A549 (cell line): ENCODE measurements at regions not wholly inside any gene's neighbourhood (a gene's known extent, or its start where the extent isn't known, plus 50 kb on each side); places are given as distances from the start of the nearest gene placed in this dataset.

Experiments
- ATAC-seq, 2 experiments: fragments of 200-7000 bp in 1 of 2; fragments of >200 bp in 1 of 2; cut with Nextera tagmentation in 1 of 2; cut with Tn5 transposase in 1 of 2; 3 replicates each; pipeline versions ENCODE4 v1.8.0 to v1.9.1; 2018 to 2020; ENCODE audit warnings: mild to moderate bottlenecking in 1 of 2, moderate library complexity in 1 of 2
- CTCF ChIA-PET: fragments of 300-600 bp; sonication (Branson Sonifier 250); formaldehyde crosslinking; extraction: SDS; loops from one replicate; lab custom pipeline; 2021; ENCODE audit warnings: antibody characterized with exemption, inconsistent platforms; lab: Yijun Ruan, JAX
- POLR2A ChIA-PET: fragments of 350-600 bp; formaldehyde crosslinking; extraction: SDS; loops from one replicate; lab custom pipeline; 2021; ENCODE audit warnings: antibody characterized with exemption, inconsistent platforms; lab: Yijun Ruan, JAX
- DNase-seq, 2 experiments: peaks; one replicate each; pipeline versions ENCODE4 v3.0.0 to v3.0.0-alpha.2; 2011 to 2016; ENCODE audit warnings: low read depth in 1 of 2, low spot score in 1 of 2
- FAIRE-seq: peaks from 2 replicates; lab custom pipeline; 2011; peaks lifted over from hg19 to GRCh38; lab: Jason Lieb, UNC
- H3K27ac ChIP-seq, 2 experiments: fragments of >200 bp; sonication (Bioruptor Twin); formaldehyde crosslinking; 3 replicates each; pipeline ENCODE4 v1.5.1; 2016 to 2017
- H3K4me1 ChIP-seq: fragments of >200 bp; sonication (Bioruptor Twin); formaldehyde crosslinking; 3 replicates; pipeline ENCODE4 v1.6.1; 2016
- H3K4me2 ChIP-seq: fragments of >200 bp; sonication (Bioruptor Twin); formaldehyde crosslinking; 3 replicates; pipeline ENCODE4 v1.6.1; 2016
- H3K4me3 ChIP-seq: fragments of >200 bp; sonication (Bioruptor Twin); formaldehyde crosslinking; 3 replicates; pipeline ENCODE4 v1.5.1; 2016
- H3K9me3 ChIP-seq: fragments of >200 bp; sonication (Bioruptor Twin); formaldehyde crosslinking; 3 replicates; pipeline ENCODE4 v1.6.1; 2016
- CBX8 ChIP-seq: fragments of 200-600 bp; sonication (generic); IDR thresholded peaks from 2 replicates; pipeline ENCODE4 v1.6.1; 2016
- E2F6 ChIP-seq: IDR thresholded peaks from 2 replicates; pipeline ENCODE4 v1.6.1; 2012; ENCODE audit warnings: low read depth, borderline replicate concordance
- EHMT2 ChIP-seq: fragments of 200-600 bp; sonication (generic); IDR thresholded peaks from 2 replicates; pipeline ENCODE4 v1.6.1; 2016; ENCODE audit warnings: antibody characterized with exemption, low read depth, mild to moderate bottlenecking, moderate library complexity
- ELK1 ChIP-seq: fragments of 150-350 bp; IDR thresholded peaks from 2 replicates; pipeline ENCODE4 v1.6.1; 2014; ENCODE audit warnings: low read depth, mild to moderate bottlenecking, low read length
- FOSB ChIP-seq: fragments of 250-450 bp; sonication (Bioruptor Pico); IDR thresholded peaks from 2 replicates; pipeline ENCODE4 v1.5.0; 2020; ENCODE audit warnings: mild to moderate bottlenecking, moderate library complexity
- HDAC2 ChIP-seq: fragments of 200-600 bp; sonication (generic); IDR thresholded peaks from 2 replicates; pipeline ENCODE4 v1.6.1; 2016
- HOXA7 ChIP-seq: fragments of 250-450 bp; sonication (Bioruptor Pico); IDR thresholded peaks from 2 replicates; pipeline ENCODE4 v1.5.0; 2020; ENCODE audit warnings: mild to moderate bottlenecking, moderate library complexity
- HOXB13 ChIP-seq: fragments of 250-450 bp; sonication (Bioruptor Pico); IDR thresholded peaks from 2 replicates; pipeline ENCODE4 v1.5.0; 2020; ENCODE audit warnings: low read depth, mild to moderate bottlenecking, moderate library complexity
- KDM5A ChIP-seq: fragments of 200-600 bp; sonication (generic); IDR thresholded peaks from 2 replicates; pipeline ENCODE4 v1.6.1; 2016; ENCODE audit warnings: antibody characterized with exemption, mild to moderate bottlenecking
- MAX ChIP-seq: IDR thresholded peaks from 2 replicates; pipeline ENCODE4 v1.6.1; 2012
- MYC ChIP-seq: IDR thresholded peaks from 2 replicates; pipeline ENCODE4 v1.6.1; 2012; ENCODE audit warnings: mild to moderate bottlenecking, inconsistent platforms, low read length, improper control_type of control experiment, borderline replicate concordance
- NPAS2 ChIP-seq: fragments of 250-450 bp; sonication (Bioruptor Pico); IDR thresholded peaks from 2 replicates; pipeline ENCODE4 v1.8.0; 2022; ENCODE audit warnings: mild to moderate bottlenecking, moderate library complexity, borderline replicate concordance
- POLR2A ChIP-seq: IDR thresholded peaks from 2 replicates; pipeline ENCODE4 v1.6.1; 2012; ENCODE audit warnings: mild to moderate bottlenecking, low read length
- RAD21 ChIP-seq, 2 experiments: fragments of >200 bp in 1 of 2; sonication (Bioruptor Twin) in 1 of 2; formaldehyde crosslinking in 1 of 2; IDR thresholded peaks in 1 of 2; conservative IDR thresholded peaks in 1 of 2; 2 replicates in 1 of 2; 3 replicates in 1 of 2; pipeline ENCODE4 v1.6.1; 2012 to 2018; ENCODE audit warnings: inconsistent platforms in 1 of 2
- RFX5 ChIP-seq: fragments of 450-650 bp; IDR thresholded peaks from 2 replicates; pipeline ENCODE4 v1.7.1; 2014; ENCODE audit warnings: antibody characterized with exemption, mild to moderate bottlenecking, moderate library complexity
- RNF2 ChIP-seq: fragments of 200-600 bp; sonication (generic); IDR thresholded peaks from 2 replicates; pipeline ENCODE4 v1.6.1; 2016; ENCODE audit warnings: low read depth, mild to moderate bottlenecking, antibody characterized with exemption, moderate library complexity, borderline replicate concordance
- SREBF2 ChIP-seq: fragments of 450-650 bp; IDR thresholded peaks from 2 replicates; pipeline ENCODE4 v1.6.1; 2014; ENCODE audit warnings: mild to moderate bottlenecking, moderate library complexity
- TFCP2L1 ChIP-seq: fragments of 250-450 bp; sonication (Bioruptor Pico); IDR thresholded peaks from 2 replicates; pipeline ENCODE4 v1.5.0; 2021; ENCODE audit warnings: mild to moderate bottlenecking
- TP53 ChIP-seq: fragments of 250-450 bp; sonication (Bioruptor Pico); IDR thresholded peaks from 2 replicates; pipeline ENCODE4 v1.5.0; 2021; ENCODE audit warnings: mild to moderate bottlenecking, moderate library complexity
- USF2 ChIP-seq: fragments of 450-650 bp; IDR thresholded peaks from 2 replicates; pipeline ENCODE4 v1.6.1; 2014; ENCODE audit warnings: antibody characterized with exemption
- ZSCAN20 ChIP-seq: fragments of 250-450 bp; sonication (Bioruptor Pico); IDR thresholded peaks from 2 replicates; pipeline ENCODE4 v1.8.0; 2022; ENCODE audit warnings: mild to moderate bottlenecking, moderate library complexity
- WGBS: methylation state at CpG from one replicate; pipeline ENCODE4 v1.1.6; 2017; ENCODE audit errors: missing lambda C conversion rate; 5-methylcytosine and 5-hydroxymethylcytosine counted together

- no peak for DNase-seq
- 31% methylated on average over 9 of the region's 9 CpGs for WGBS
- TF ChIP-seq EHMT2 (no peak), E2F6 (no peak), HOXA7 (CRISPR knock-in tag) (no peak), ELK1 (no peak), HDAC2 (no peak), USF2 (no peak), RFX5 (no peak), POLR2A (no peak), MAX (no peak), CBX8 (no peak), RAD21 (conservative IDR thresholded peaks at IDR 0.05 in 1 of 2, IDR thresholded peaks at IDR 0.05 in 1 of 2) (no peak), MYC (no peak), HOXB13 (CRISPR knock-in tag) (no peak), FOSB (no peak), SREBF2 (no peak)
- ChIA-PET POLR2A (no interaction called here), CTCF (no interaction called here)
- no peak for FAIRE-seq
- no peak overlapping the region for H3K4me2 ChIP-seq
- H3K4me1 ChIP-seq, result no peaks in the 10 kb centered on the region
- H3K4me3 ChIP-seq, result no peak overlapping the region
- no peaks in the 10 kb centered on the region for H3K9me3 ChIP-seq
- ATAC-seq, result no peak
- no peak overlapping the region for H3K27ac ChIP-seq
These were observed 548.6 kb upstream of the HS6ST1 start for GRCh38 chr2:128867311-128867710.

- TF ChIP-seq TFCP2L1 (CRISPR knock-in tag), result no peak
- TF ChIP-seq FOSB, result no peak
- TF ChIP-seq NPAS2 (CRISPR knock-in tag), result no peak
- no peak for TF ChIP-seq USF2
- no peak for TF ChIP-seq CBX8
- TF ChIP-seq RNF2, result no peak
- TF ChIP-seq KDM5A, result no peak
- no peak for TF ChIP-seq HOXB13 (CRISPR knock-in tag)
- no peak for TF ChIP-seq TP53 (CRISPR knock-in tag)
- TF ChIP-seq SREBF2, result no peak
- no peak for TF ChIP-seq ZSCAN20 (CRISPR knock-in tag)
- H3K4me2 ChIP-seq, result no peak overlapping the region
- FAIRE-seq (no peak), ATAC-seq (no peak), DNase-seq (no peak)
- no peaks in the 10 kb centered on the region for H3K4me1 ChIP-seq
- no peak overlapping the region for H3K27ac ChIP-seq
- ChIA-PET CTCF (no interaction called here), POLR2A (no interaction called here)
- H3K4me3 ChIP-seq, result no peak overlapping the region
- no peaks in the 10 kb centered on the region for H3K9me3 ChIP-seq
- WGBS, result 6% methylated on average over 7 of the region's 7 CpGs
These were observed 549.4 kb upstream of the HS6ST1 start for GRCh38 chr2:128867936-128868636.
